H1 (cell line): ENCODE measurements at regions not wholly inside any gene's neighbourhood (a gene's known extent, or its start where the extent isn't known, plus 50 kb on each side); places are given as distances from the start of the nearest gene placed in this dataset.

Experiments used
- CTCF ChIA-PET: fragments of 300-600 bp; sonication (Branson Sonifier 250); formaldehyde crosslinking; loops from one replicate; lab custom pipeline; 2021; ENCODE audit not compliant: partially characterized antibody; lab: Charles Lee
- POLR2A ChIA-PET: fragments of 300-600 bp; sonication (Branson Sonifier 250); formaldehyde crosslinking; loops from one replicate; lab custom pipeline; 2021; ENCODE audit warnings: inconsistent platforms; ENCODE audit not compliant: partially characterized antibody; lab: Charles Lee
- DNase-seq, 2 experiments: peaks; one replicate each; pipeline versions ENCODE4 v3.0.0 to v3.0.0-alpha.2; 2010 to 2022; ENCODE audit warnings: low spot score in 2 of 2, low read depth in 1 of 2, mixed read lengths in 1 of 2
- FAIRE-seq: peaks from 2 replicates; lab custom pipeline; 2011; peaks lifted over from hg19 to GRCh38; lab: Jason Lieb, UNC
- H2AFZ ChIP-seq: 2 replicates; pipeline ENCODE4 v1.8.1; 2012; ENCODE audit warnings: low read length, inconsistent platforms
- H2AK5ac ChIP-seq: 2 replicates; pipeline ENCODE4 v1.6.1; 2013; ENCODE audit warnings: low read depth, low read length
- H2BK120ac ChIP-seq: replicated peaks from 2 replicates; pipeline ENCODE3; 2013; ENCODE audit warnings: low read depth, low read length, inconsistent platforms
- H2BK12ac ChIP-seq: 2 replicates; pipeline ENCODE4 v1.6.1; 2013; ENCODE audit warnings: low read depth, low read length
- H2BK15ac ChIP-seq: 2 replicates; pipeline ENCODE4 v1.6.1; 2013; ENCODE audit warnings: low read length
- H2BK20ac ChIP-seq: 2 replicates; pipeline ENCODE4 v1.6.1; 2013; ENCODE audit warnings: low read length
- H2BK5ac ChIP-seq: 2 replicates; pipeline ENCODE4 v1.6.1; 2013; ENCODE audit warnings: low read depth, low read length
- H3K14ac ChIP-seq: 2 replicates; pipeline ENCODE4 v1.6.1; 2013; ENCODE audit warnings: inconsistent platforms; ENCODE audit not compliant: insufficient read length
- H3K18ac ChIP-seq: 2 replicates; pipeline ENCODE4 v1.6.1; 2013; ENCODE audit warnings: low read length; ENCODE audit errors: extremely low read depth
- H3K23ac ChIP-seq: 2 replicates; pipeline ENCODE4 v1.6.1; 2013; ENCODE audit warnings: inconsistent platforms; ENCODE audit not compliant: insufficient read length
- H3K23me2 ChIP-seq: 2 replicates; pipeline ENCODE4 v1.6.1; 2013; ENCODE audit warnings: low read depth, low read length
- H3K27ac ChIP-seq: 2 replicates; pipeline ENCODE4 v1.6.1; 2011; ENCODE audit warnings: low read depth, low read length, inconsistent platforms
- H3K27me3 ChIP-seq, 4 experiments: replicated peaks in 1 of 4; 1 replicate in 1 of 4; 2 replicates in 3 of 4; pipeline versions ENCODE4 v1.6.1 to v1.8.1; 2011 to 2013; ENCODE audit warnings: low read length in 3 of 4, mild to moderate bottlenecking in 3 of 4, inconsistent platforms in 2 of 4, mixed read lengths in 2 of 4, moderate library complexity in 1 of 4; ENCODE audit not compliant: control insufficient read depth in 3 of 4, insufficient read depth in 3 of 4; ENCODE audit errors: extremely low read depth in 1 of 4
- H3K36me3 ChIP-seq, 4 experiments: 2 replicates each; pipeline versions ENCODE4 v1.6.1 to v1.8.1; 2011 to 2013; ENCODE audit warnings: mild to moderate bottlenecking in 4 of 4, low read length in 3 of 4, moderate library complexity in 2 of 4, control low read depth in 1 of 4, inconsistent platforms in 1 of 4; ENCODE audit not compliant: insufficient read depth in 4 of 4, control insufficient read depth in 2 of 4
- H3K4ac ChIP-seq: replicated peaks from 2 replicates; pipeline ENCODE3; 2013; ENCODE audit warnings: low read length, low read depth, mixed read lengths, inconsistent platforms; ENCODE audit not compliant: insufficient read length
- H3K4me1 ChIP-seq, 4 experiments: replicated peaks in 1 of 4; 1 replicate in 1 of 4; 2 replicates in 3 of 4; pipeline versions ENCODE4 v1.6.1 to v1.8.1; 2011 to 2013; ENCODE audit warnings: low read length in 3 of 4, inconsistent platforms in 2 of 4, mixed read lengths in 1 of 4; ENCODE audit not compliant: insufficient read depth in 4 of 4, control insufficient read depth in 3 of 4
- H3K4me2 ChIP-seq, 2 experiments: 2 replicates each; pipeline versions ENCODE4 v1.6.1 to v1.8.1; 2011 to 2013; ENCODE audit warnings: low read depth in 2 of 2, low read length in 2 of 2, control low read depth in 1 of 2, inconsistent platforms in 1 of 2, mild to moderate bottlenecking in 1 of 2; ENCODE audit not compliant: insufficient read depth in 1 of 2
- H3K4me3 ChIP-seq, 4 experiments: fragments of 200-600, 300-600 bp in 1 of 4; sonication (generic), shearing (Covaris generic), sonication (Bioruptor Twin) in 1 of 4; 2 replicates each; pipeline versions ENCODE4 v1.5.1 to v1.8.1; 2011 to 2016; ENCODE audit warnings: low read length in 4 of 4, low read depth in 3 of 4, control low read depth in 2 of 4, inconsistent platforms in 2 of 4, mild to moderate bottlenecking in 2 of 4, mixed read lengths in 1 of 4, moderate library complexity in 1 of 4; ENCODE audit not compliant: insufficient read depth in 2 of 4; ENCODE audit errors: extremely low read depth in 1 of 4
- H3K56ac ChIP-seq: replicated peaks from 2 replicates; pipeline ENCODE3; 2013; ENCODE audit warnings: low read depth, mild to moderate bottlenecking, mixed read lengths, low read length, inconsistent platforms; ENCODE audit not compliant: insufficient read length
- H3K79me1 ChIP-seq: 2 replicates; pipeline ENCODE4 v1.6.1; 2013; ENCODE audit warnings: low read depth, low read length, control low read depth
- H3K79me2 ChIP-seq, 2 experiments: 2 replicates each; pipeline versions ENCODE4 v1.6.1 to v1.8.1; 2012 to 2013; ENCODE audit warnings: low read length in 2 of 2, mild to moderate bottlenecking in 2 of 2, inconsistent platforms in 1 of 2; ENCODE audit not compliant: insufficient read depth in 2 of 2, control insufficient read depth in 1 of 2
- H3K9ac ChIP-seq, 4 experiments: replicated peaks in 1 of 4; 1 replicate in 1 of 4; 2 replicates in 3 of 4; pipeline versions ENCODE4 v1.6.1 to v1.8.1; 2011 to 2013; ENCODE audit warnings: low read depth in 3 of 4, low read length in 3 of 4, control low read depth in 2 of 4, mild to moderate bottlenecking in 2 of 4, moderate library complexity in 2 of 4, inconsistent platforms in 1 of 4; ENCODE audit errors: extremely low read depth in 1 of 4
- H3K9me3 ChIP-seq, 2 experiments: 2 replicates each; pipeline versions ENCODE4 v1.6.1 to v1.8.1; 2012 to 2013; ENCODE audit warnings: mild to moderate bottlenecking in 2 of 2, moderate library complexity in 2 of 2, control low read depth in 1 of 2, inconsistent platforms in 1 of 2, low read depth in 1 of 2, low read length in 1 of 2, mixed read lengths in 1 of 2; ENCODE audit not compliant: insufficient read depth in 2 of 2
- H4K20me1 ChIP-seq, 2 experiments: replicated peaks in 1 of 2; 2 replicates each; pipeline versions ENCODE3 to v1.8.1; 2011 to 2013; ENCODE audit warnings: inconsistent platforms in 2 of 2, low read length in 2 of 2, mild to moderate bottlenecking in 1 of 2; ENCODE audit not compliant: insufficient read depth in 2 of 2, control insufficient read depth in 1 of 2
- H4K5ac ChIP-seq: 2 replicates; pipeline ENCODE4 v1.6.1; 2013; ENCODE audit warnings: low read length, low read depth, mixed read lengths, inconsistent platforms; ENCODE audit not compliant: insufficient read length
- H4K8ac ChIP-seq: 2 replicates; pipeline ENCODE4 v1.8.0; 2013; ENCODE audit warnings: mild to moderate bottlenecking, moderate library complexity, low read length, inconsistent platforms; ENCODE audit not compliant: insufficient read depth; ENCODE audit errors: extremely low read depth
- H4K91ac ChIP-seq: replicated peaks from 2 replicates; pipeline ENCODE3; 2013; ENCODE audit warnings: low read length, mixed read lengths, inconsistent platforms; ENCODE audit not compliant: insufficient read length
- ATF3 ChIP-seq: IDR thresholded peaks from 2 replicates; pipeline ENCODE4 v1.6.1; 2011; ENCODE audit warnings: low read depth, mild to moderate bottlenecking, low read length; ENCODE audit not compliant: insufficient read depth
- BCL11A ChIP-seq, 2 experiments: IDR thresholded peaks; one replicate each; pipeline ENCODE4 v1.6.1; 2011; ENCODE audit warnings: low read depth in 2 of 2, low read length in 2 of 2, mild to moderate bottlenecking in 2 of 2
- GABPA ChIP-seq: IDR thresholded peaks from 2 replicates; pipeline ENCODE4 v1.6.1; 2011; ENCODE audit warnings: mild to moderate bottlenecking, low read length, moderate library complexity, borderline replicate concordance; ENCODE audit not compliant: insufficient read depth
- GTF2F1 ChIP-seq: IDR thresholded peaks from 2 replicates; pipeline ENCODE4 v1.6.1; 2012; ENCODE audit warnings: low read depth, low read length, improper control_type of control experiment, borderline replicate concordance
- JUND ChIP-seq: IDR thresholded peaks from 2 replicates; pipeline ENCODE4 v1.6.1; 2011; ENCODE audit warnings: mild to moderate bottlenecking, improper control_type of control experiment, low read length
- POLR2A ChIP-seq, 2 experiments: IDR thresholded peaks; 1 replicate in 1 of 2; 2 replicates in 1 of 2; pipeline ENCODE4 v1.6.1; 2011; ENCODE audit warnings: low read depth in 2 of 2, low read length in 2 of 2, mild to moderate bottlenecking in 2 of 2; ENCODE audit errors: control extremely low read depth in 1 of 2
- SAP30 ChIP-seq: fragments of 300-600 bp; sonication (generic); IDR thresholded peaks from 2 replicates; pipeline ENCODE4 v1.7.1; 2012; ENCODE audit warnings: low read length, moderate library complexity, mild to moderate bottlenecking, inconsistent platforms; ENCODE audit not compliant: insufficient read depth, insufficient replicate concordance
- SIX5 ChIP-seq: IDR thresholded peaks from 2 replicates; pipeline ENCODE4 v1.6.1; 2011; ENCODE audit warnings: mild to moderate bottlenecking, low read depth, low read length
- SRF ChIP-seq: IDR thresholded peaks from 2 replicates; pipeline ENCODE4 v1.6.1; 2011; ENCODE audit warnings: mild to moderate bottlenecking, low read depth, low read length, moderate library complexity
- WGBS, 2 experiments: shearing (Covaris generic) in 1 of 2; methylation state at CpG; one replicate each; pipeline versions ENCODE4 v1.1.6 to v1.1.7; 2013 to 2015; ENCODE audit warnings: low lambda C conversion rate in 2 of 2, mixed read lengths in 2 of 2, inconsistent platforms in 1 of 2, low coverage in 1 of 2, missing lambda C conversion rate in 1 of 2; ENCODE audit not compliant: insufficient replicate concordance in 2 of 2, insufficient coverage in 1 of 2, insufficient read length in 1 of 2; ENCODE audit errors: extremely low coverage in 1 of 2, missing lambda C conversion rate in 1 of 2; 5-methylcytosine and 5-hydroxymethylcytosine counted together

GRCh38 chr16:86945166-86945900 lies 367.0 kb downstream of the FOXL1 start:
- Histone ChIP-seq H3K4me2 (no peak overlapping the region), H3K79me1 (no peaks in the 10 kb centered on the region), H2BK12ac (0 out of 2 replicates have a peak overlapping the region, but pooled peaks have one; percentile 75), H3K4me3 (no peak overlapping the region), H4K20me1 (no peaks in the 10 kb centered on the region), H2BK5ac (no peak overlapping the region), H4K91ac (peak overlapping the region; percentile 23), H3K27me3 (no peaks in the 10 kb centered on the region), H2AFZ (no peak overlapping the region), H3K27ac (no peak overlapping the region), H3K56ac (no peak overlapping the region), H2BK15ac (no peak overlapping the region), H2BK120ac (no peak overlapping the region), H3K23ac (no peak overlapping the region), H4K5ac (no peak overlapping the region), H3K9me3 (no peaks in the 10 kb centered on the region), H3K9ac (no peak overlapping the region), H3K4me1 (peaks cover 0 to 7% (median 1%) of the 10 kb centered on the region in 4 experiments; a peak in 2 of 7 replicates), H2BK20ac (no peak overlapping the region), H3K14ac (no peak overlapping the region), H3K36me3 (no peaks in the 10 kb centered on the region), H4K8ac (no peak overlapping the region), H3K4ac (peak overlapping the region; percentile 21), H3K18ac (peak overlapping the region; percentile 22; the same call in 1 of the 2 replicates), H3K79me2 (no peaks in the 10 kb centered on the region), H2AK5ac (0 out of 2 replicates have a peak overlapping the region, but pooled peaks have one; percentile 24), H3K23me2 (no peaks in the 10 kb centered on the region)
- 87% methylated on average over 22 of the region's 22 CpGs; no CpG with 5 or more reads in 1 of the 2 experiments for WGBS, 2 experiments
- POLR2A ChIA-PET, result interaction anchor here (0.6 kb wide), 1 partner anchor 335 kb away, joined by 3 read pairs; no protein-coding TSS in a partner anchor
- CTCF ChIA-PET, result interaction anchor here (0.7 kb wide), 1 partner anchor 11 kb away, joined by 5 read pairs; no protein-coding TSS in a partner anchor
- FAIRE-seq, result no peak
- DNase-seq, result no peak
- TF ChIP-seq SRF (no peak), BCL11A (IDR thresholded peaks at IDR 0.05; ENCODE audit: low read depth in 2 of 2, low read length in 2 of 2) (no peak), SIX5 (no peak), POLR2A (IDR thresholded peaks at IDR 0.05; ENCODE audit: control extremely low read depth in 1 of 2, low read depth in 2 of 2, low read length in 2 of 2) (no peak), SAP30 (no peak), ATF3 (no peak), JUND (no peak), GTF2F1 (no peak), GABPA (no peak)
